HG02852 (cell line): ENCODE measurements at regions not wholly inside any gene's neighbourhood (a gene's known extent, or its start where the extent isn't known, plus 50 kb on each side); places are given as distances from the start of the nearest gene placed in this dataset.
A peak's percentile ranks its signal among the peaks of the same experiment; 100 is the strongest.
"Not testable (repeated sequence)": the region's sequence is repeated elsewhere in the genome, so short reads cannot be mapped to it uniquely, and the experiment has no call there.

Source experiments
- ATAC-seq: cut with Tn5 transposase; IDR thresholded peaks from one replicate; pipeline ENCODE4 v1.9.1; 2021; ENCODE audit warnings: mild to moderate bottlenecking, moderate library complexity; ENCODE audit not compliant: unreplicated experiment

DNA sequence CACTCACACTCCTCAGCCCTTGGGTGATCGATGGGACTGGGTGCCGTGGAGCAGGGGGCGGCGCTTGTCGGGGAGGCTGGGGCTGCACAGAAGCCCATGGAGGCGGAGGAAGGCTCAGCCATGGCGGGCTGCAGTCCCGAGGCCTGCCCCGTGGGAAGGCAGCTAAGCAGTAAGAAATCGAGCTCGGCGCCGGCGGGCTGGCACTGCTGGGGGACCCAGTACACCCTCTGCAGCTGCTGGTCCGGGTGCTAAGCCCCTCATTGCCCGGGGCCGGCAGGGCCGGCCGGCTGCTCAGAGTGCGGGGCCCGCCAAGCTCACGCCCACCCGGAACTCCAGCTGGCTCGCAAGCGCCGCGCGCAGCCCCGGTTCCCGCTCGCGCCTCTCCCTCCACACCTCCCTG is 942.6 kb downstream of the C4orf33 start:
- not testable (repeated sequence) for ATAC-seq

DNA sequence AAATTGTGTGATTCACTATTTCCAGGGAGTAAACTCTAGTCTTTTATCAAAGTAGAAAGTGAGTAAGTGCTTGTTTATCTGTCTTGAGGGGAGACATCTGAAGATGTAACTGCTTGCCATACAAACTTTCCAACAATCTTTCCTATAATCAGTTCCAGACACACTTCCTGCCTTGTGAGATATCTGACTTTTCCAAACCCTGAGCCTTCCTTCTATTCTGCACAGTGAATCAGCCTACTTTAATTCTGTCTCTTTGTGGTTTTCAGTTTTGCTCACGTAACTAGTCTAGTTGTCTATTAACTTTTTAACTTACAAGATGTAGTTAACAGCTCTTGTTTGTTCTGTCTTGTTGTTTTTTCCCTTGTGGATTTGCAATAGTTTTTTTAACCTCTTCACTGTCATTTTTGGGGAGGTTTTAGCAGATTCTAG is 947.8 kb downstream of the C4orf33 start:
- no peak for ATAC-seq

DNA sequence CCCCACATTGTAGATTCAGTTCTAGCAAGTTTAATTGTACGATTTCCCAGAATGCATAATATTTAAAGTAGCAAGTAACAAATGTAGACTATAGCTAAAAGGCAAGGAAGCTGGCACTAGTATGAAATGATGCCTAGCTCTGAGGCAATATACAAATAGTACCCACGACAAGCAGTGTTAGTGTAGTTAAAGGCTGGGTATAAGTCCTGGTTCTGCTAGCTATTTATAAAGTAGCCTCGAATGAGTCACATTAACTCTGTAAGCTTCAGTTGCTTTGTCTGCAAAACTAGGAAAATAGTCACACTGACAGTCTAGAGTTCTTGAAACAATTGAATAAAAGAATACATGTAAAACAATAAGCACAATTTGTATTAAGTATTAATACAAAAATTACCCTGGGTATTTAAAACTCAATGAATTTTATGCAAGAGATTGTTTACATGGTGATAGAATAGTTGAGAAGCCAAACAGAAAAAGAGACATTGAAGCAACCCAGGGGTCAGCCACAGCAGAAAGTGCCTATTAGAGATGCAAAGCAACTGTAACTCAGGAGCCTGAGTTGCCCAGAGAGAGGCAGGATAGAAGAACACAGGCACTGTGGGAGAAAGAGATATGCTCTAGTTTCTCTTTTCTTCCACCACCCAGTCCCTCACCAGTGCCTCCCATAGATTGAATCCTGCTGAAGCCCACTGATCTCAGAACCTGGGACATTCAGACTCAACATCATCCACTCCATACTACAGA is 949.0 kb downstream of the C4orf33 start:
- ATAC-seq, result no peak

DNA sequence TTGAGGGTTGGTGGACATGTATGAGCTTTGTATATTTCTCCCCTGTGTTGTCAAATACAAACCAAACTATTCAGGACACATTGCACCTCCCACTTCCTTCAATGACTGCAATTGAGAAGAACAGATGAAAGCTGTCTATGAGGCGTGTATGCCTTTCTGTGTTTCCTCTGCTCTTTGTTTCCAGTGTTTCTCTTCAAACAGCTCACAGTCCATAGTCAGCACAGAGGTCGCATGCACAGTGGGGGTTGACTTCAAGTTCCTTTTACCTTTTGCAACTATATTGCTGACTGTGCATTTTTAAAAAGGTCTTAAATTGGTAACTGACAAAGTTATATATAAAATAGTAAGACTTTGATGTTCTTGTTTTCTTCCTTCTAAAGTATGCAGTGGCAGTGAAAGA is 957.8 kb downstream of the C4orf33 start:
- ATAC-seq, result no peak

DNA sequence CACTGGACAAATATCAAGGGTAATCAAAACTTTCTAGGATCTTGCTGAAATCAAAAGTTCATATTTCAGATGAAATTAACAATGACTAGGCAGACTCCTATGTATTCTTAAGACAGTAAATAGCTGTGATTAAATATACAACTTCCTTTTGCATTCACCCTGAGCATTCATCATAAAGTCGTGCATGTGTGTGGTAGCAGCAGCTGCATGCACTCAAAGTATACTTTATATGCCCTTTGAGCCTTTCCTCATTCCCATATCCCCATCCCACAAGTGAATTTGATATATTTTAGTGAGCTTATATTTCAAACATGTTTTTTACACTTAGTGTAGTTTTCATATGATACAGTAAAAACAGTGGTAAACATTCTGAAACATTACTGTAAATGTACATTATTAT is 959.0 kb downstream of the C4orf33 start:
- ATAC-seq, result no peak

DNA sequence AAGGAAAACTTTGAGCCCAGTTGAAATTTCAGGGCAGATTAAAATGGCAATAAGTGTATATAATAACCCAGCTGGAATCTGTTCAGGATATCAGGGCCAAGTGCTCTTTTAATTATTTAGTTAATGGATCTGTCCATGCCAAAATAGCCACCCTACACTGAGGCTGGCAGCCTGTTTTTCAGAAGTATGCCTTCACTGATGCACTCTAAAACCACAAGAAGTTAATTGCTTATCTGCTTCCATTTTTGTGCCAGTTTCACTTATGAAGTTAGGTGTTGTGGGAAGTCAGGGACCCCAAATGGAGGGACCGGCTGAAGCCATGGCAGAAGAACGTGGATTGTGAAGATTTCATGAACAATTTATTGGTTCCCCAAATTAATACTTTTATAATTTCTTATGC is 960.3 kb downstream of the C4orf33 start:
- no peak for ATAC-seq

DNA sequence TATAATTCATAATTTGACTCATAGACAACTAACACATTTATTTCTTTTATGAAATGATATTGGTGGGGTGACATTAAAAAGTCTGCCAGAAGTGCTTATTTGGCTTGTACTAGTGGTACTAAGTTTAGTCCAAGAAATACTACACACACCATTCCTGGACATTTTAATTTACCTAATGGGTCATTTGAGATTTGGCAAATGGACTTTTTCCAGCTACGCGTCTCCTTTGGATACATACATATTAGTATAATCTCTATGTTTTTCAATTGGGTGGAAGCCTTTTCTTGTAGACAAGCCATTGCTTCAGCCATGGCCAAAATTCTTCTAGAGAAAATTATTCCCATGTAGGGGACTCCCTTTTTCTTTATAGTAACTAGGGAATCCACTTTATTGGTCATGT is 968.5 kb downstream of the C4orf33 start:
- no peak for ATAC-seq

DNA sequence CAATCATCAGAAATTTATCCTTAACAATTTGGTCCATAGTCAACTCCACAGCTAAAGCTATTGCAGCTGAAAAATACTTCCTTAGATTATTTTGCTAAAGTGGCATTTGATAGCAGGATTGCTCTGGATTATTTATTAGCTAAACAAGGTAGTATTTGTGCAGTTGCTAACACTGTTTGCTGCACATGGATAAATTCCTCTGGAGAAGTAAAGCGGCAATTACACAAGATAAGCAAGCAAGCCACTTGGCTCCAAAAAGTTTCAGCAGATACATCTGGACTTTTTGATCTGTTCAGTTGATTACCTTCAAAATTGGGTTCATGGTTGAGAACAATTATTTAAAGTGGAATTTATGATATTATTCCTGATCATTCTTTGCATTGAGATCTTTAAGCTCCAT is 971.5 kb downstream of the C4orf33 start:
- no peak for ATAC-seq

DNA sequence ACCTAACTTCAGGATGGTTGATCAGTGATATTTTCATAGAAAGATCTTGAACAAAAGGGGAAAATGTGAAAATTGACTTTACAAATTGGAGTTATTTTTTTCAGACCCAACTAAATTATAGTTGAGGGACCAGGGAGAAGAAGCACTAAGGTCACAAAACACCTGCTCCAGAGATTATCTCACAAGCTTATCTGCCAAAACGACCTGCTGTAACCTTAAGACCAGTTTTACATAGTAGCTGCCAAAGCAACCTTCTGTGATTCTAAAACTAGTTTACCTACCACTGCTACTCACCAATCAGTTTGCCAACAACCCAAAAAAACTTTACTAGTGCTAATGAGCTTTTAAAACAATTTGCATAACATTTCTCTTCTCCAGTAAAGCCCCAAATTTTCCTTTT is 972.1 kb downstream of the C4orf33 start:
- no peak for ATAC-seq

DNA sequence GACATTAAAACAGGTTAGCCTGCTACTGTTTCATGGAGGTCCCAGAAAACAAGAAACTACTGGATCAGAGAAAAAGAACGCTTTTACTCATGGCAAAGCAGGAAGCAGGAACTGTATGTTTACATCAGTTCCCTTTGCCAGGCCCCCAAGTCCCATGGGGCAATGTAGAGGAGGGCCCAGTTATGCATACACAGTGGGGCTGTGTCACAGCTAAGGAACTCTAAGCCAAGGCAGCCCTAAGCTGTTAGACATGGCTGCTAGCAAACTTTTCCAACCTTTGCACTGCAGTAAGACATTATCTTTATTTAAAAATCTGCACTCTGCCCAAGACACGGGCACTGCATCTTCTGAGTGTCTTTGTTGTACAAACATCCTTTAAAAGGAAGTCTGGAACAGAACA is 975.8 kb downstream of the C4orf33 start:
- ATAC-seq, result no peak

DNA sequence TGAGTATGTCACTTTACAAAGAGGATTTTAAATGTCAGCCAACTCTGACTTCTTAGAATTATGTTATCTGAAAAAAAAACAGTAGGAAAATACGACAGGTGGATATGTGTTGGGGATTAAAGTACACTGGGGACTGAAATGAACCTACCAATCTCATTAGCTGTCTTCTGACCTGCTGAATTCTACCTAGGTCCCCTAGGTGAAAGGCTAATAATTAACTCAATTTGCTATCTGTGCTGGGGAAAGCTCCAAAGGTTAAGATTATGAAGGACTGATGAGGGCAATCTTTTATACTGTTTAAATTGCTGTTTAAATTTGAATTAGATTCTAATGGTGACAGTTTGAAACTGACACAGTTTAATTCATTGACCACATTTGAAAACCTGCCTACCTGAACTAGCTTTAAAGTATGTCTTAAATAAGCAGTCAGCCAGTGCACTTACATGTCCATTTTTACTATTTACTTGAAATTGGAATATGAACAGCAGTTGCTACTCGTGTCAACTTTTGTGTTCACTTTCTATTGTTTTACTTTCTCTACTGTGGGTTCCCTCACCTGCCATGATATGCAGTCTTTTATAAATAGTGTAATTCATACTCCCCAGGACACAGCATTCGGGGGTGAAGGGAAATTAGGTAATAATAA is 977.3 kb downstream of the C4orf33 start:
- no peak for ATAC-seq

DNA sequence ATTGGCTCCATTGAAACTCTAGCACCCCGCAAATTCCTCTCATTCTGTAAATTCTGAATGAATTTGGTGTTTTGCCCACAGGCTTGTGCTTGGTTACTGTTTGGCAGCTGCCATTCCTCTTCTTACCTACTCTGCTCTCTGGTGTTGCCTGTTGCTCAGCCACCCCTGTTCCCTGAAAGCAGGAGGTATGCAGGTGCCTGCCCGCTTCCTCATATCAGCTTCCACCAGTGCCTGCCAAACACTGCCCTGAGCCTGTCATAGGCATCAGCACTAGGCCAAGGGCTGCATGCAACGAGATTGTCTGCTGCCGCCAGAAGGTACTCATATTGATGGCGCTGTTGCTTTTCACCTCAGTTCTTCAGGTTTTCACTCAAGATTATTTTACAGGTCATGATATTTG is 978.1 kb downstream of the C4orf33 start:
- no peak for ATAC-seq

DNA sequence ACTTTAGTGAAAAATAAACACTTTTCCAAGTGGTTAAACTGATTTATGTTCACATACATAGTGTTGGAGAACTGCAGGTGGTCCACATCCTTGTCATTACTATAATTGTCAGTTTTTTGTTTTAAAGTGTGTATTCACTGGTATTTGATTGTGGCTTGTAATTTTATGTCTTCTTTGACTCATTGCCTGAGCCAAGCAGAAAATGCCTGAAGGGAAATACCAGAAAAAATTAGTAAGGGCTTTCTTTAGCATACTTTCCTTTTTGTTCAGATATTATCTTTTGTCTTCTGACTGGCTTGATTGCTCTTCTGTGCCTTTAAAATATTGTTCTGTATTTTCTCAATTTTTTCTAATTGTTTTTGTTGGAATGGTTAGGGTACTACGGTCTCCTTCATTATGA is 981.3 kb downstream of the C4orf33 start:
- no peak for ATAC-seq

DNA sequence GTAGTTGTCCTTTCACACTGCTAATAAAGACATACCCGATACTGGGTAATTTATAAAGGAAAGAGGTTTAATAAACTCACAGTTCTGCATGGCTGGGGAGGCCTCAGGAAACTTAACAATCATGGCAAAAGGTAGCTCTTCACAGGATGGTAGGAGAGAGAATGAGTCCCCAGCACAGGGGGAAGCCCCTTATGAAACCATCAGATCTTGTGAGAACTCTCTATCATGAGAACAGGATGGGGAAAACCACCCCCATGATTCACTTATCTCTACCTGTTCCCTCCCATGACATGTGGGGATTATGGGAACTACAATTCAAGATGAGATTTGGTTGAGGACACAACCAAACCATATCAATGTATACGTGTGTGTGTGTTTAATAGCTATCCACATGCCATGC is 983.1 kb downstream of the C4orf33 start:
- not testable (repeated sequence) for ATAC-seq

DNA sequence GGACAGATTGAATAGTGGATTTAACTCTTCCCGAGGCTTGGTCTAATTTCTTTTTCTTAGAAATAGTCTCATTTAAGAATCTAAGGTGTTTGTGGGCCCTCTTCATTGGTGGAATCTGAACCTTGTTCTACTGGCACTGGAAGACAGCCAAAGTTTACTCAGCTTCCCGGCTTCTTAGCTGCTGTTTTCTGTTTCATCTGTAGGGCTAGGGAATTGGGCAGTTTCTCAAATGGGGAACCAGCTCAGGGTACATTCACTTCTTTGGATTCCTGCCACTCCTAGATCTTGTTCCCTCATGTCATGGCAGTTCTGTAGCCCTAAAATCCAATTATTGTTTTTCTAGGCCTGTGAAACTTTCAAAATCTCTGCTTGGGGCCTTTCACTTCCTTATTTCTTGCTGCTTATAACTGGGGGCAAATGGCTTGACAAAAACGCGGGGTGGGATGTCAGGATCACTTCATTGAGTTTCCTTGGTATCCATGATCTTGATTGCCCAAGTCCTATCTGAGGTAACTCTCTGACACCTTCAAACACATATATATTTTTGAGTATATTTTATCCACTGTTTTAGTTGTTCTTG is 985.0 kb downstream of the C4orf33 start:
- no peak for ATAC-seq

DNA sequence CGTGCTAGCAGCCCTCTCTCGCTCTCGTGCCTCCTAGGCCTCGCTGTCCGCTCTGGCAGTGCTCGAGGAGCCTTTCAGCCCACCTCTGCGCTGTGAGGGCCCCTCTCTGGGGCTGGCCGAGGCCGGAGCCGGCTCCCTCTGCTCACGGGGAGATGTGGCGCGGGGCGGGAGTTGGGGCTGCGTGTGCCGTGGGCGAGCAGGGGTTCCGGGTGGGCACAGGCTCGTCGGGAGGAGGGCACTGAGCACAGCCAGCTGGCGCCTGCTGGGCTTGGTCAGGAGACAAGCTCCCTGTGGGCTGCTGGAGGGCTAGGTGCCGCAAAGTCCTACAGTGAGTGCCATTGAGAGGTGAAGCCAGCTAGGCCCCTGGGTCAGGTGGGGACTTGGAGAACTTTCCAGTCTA is 994.5 kb downstream of the C4orf33 start:
- no peak for ATAC-seq

DNA sequence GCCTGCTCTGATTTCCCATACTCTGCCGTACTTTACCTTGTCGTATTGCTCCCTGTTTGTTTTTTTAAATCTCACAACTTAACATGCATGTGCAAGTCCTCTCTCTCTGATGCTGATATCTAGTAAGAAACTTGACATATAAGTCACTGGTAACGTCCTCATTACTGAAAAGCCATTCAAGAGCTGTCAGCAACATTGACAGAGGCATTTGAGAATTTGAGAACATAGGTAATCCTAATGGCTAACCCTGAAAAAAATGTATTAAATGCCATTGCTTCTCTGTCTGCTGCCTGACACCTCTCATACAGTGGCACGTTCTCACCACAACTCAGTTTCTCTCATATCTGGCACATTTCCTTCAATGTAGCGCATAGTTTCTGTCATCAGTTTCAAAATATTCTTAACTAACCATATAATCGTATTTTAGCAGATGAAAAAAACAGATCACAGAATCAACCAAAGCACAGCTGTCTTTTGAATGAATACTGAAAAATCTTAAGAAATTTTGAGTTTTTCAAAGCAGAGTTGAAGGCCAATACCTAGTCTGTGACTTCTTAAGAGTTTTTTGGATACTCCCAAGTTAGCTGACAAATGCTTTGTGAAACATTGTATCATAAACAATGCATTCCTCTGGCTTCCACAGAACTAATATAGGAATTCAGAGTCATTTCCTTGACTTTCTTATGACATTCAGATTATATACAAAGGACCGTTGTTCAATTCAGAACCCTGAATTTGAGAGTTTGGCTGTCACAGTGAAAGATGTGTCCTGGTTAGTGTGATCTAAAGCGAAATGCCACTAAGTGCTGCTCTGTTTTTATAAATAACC is 996.4 kb downstream of the C4orf33 start:
- ATAC-seq, result no peak

DNA sequence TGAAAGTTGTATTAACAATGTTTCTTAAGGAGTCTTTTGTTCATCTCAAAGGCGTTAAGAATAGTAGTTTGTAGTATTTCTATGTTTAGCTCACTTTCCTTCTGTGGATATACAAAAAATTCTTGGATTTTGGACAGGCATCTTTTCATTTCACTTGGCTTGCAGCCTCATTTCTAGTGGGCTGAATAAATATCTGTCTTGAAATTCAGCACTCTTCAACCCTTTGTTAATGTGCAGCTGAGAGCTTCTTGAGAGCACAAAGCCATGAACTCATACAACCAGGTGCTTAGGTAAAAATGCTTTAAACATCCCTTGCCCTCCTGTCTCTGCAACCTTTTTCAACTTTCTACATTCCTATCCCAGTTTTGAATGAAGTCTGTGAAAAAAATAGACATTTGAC is 1003.2 kb downstream of the C4orf33 start:
- ATAC-seq, result no peak

DNA sequence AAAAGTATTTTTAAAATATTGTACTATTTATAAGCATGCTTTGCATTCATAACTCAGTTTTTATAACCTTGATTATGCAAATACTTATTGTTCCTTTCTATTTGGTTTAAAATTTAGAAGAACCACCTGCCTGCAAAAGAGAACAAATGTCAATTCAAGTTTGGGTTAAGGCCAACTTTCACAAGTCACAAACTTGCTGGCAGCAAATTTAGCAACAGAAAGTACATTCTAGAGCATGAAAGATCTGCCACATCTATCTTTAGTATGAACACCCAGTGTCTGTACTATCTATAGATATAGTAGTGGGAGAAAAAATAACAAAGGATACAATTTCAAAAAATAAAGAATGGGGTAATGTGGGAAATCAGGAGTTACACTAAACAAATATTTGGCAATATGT is 1014.2 kb downstream of the C4orf33 start:
- peak; percentile 44 for ATAC-seq

DNA sequence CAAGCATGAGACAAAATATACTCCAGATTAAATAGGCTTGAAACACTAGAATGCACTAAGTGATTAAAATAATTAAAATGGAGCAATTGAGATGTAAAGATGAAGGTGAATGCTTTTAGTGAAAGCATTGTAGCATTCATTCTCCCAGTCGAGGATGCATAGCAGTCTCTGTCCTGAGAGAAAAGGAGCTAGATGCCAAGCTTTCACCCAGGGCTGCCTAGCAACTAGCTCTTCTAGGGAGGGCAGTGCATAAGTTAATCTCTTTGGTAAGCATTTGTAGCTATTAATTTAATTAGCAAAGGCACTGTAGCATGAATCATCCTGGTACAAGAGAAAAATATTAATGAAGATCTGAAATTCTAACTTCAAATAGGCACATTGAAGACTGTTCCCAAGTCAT is 1014.8 kb downstream of the C4orf33 start:
- no peak for ATAC-seq

DNA sequence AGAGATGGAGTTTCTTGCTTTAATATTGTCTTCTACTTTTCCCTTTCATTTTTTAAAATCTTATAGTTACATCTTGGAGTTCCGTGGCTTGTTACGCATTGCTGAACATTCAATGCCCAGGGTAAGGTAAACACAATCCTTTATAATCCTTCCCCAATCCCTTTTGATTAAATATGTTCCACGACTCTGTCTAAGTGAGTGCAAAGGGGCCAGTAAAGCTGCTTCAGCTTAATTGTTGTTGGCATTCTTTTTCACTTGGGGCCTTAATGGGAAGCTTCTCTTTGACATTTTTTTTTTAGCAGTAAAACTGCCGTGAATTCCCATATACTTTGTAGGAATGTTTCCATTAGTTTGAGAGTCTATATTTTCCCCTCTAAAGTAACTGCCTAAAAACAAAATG is 1028.1 kb downstream of the C4orf33 start:
- ATAC-seq, result no peak

DNA sequence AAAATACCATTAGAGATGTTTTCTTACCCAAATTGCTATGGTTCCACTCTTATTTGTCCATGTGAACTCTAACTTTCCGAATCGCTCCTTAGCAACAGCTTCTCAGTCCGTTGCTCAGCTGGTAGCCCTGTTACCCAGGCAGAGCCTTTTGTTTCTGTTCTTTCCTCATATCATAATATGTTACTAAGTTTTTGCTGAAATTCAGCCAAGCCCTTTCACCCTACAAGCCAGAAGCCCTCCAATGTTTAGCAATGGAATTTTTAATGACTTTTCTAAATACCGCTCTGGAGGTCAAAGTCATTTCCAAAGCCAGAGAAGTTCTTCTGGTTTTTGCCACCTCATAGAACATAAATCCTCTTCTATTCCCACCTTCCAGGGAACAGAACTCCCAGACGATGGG is 1029.5 kb downstream of the C4orf33 start:
- ATAC-seq, result no peak
